HG03558 (cell line): ENCODE measurements at regions not wholly inside any gene's neighbourhood (a gene's known extent, or its start where the extent isn't known, plus 50 kb on each side); places are given as distances from the start of the nearest gene placed in this dataset.

ENCODE experiments used
- ATAC-seq: cut with Tn5 transposase; IDR thresholded peaks from one replicate; pipeline ENCODE4 v1.9.1; 2021; ENCODE audit warnings: moderate number of reproducible peaks; ENCODE audit not compliant: unreplicated experiment; ENCODE audit errors: extremely low read depth

GRCh38 chr5:81856948-81857928 is 106.3 kb upstream of the SSBP2 start:
- no peak for ATAC-seq

- no peak for ATAC-seq
These were observed 104.7 kb upstream of the SSBP2 start for GRCh38 chr5:81855591-81855990.

- ATAC-seq, result no peak
These were observed 104.0 kb upstream of the SSBP2 start for GRCh38 chr5:81854915-81855314.

- ATAC-seq, result no peak
These were observed 103.6 kb upstream of the SSBP2 start for GRCh38 chr5:81854485-81854884.

- no peak for ATAC-seq
These were observed 102.1 kb upstream of the SSBP2 start for GRCh38 chr5:81853030-81853357.

GRCh38 chr5:81852291-81853029 is 101.6 kb upstream of the SSBP2 start:
- ATAC-seq, result no peak

GRCh38 chr5:81851481-81852178 is 100.7 kb upstream of the SSBP2 start:
- ATAC-seq, result peak; percentile 73

GRCh38 chr5:81850501-81851357 is 99.8 kb upstream of the SSBP2 start:
- no peak for ATAC-seq

GRCh38 chr5:81849770-81850367 is 99.0 kb upstream of the SSBP2 start:
- no peak for ATAC-seq

- no peak for ATAC-seq
These were observed 97.5 kb upstream of the SSBP2 start for GRCh38 chr5:81848362-81848880.

- no peak for ATAC-seq
These were observed 95.4 kb upstream of the SSBP2 start for GRCh38 chr5:81846301-81846700.

- ATAC-seq, result no peak
These were observed 92.9 kb upstream of the SSBP2 start for GRCh38 chr5:81843845-81844244.

- no peak for ATAC-seq
These were observed 92.0 kb upstream of the SSBP2 start for GRCh38 chr5:81842795-81843398.

GRCh38 chr5:81839034-81839433 is 88.1 kb upstream of the SSBP2 start:
- no peak for ATAC-seq

- no peak for ATAC-seq
These were observed 87.5 kb upstream of the SSBP2 start for GRCh38 chr5:81838307-81838906.

GRCh38 chr5:81837667-81838306 is 86.9 kb upstream of the SSBP2 start:
- ATAC-seq, result no peak

GRCh38 chr5:81835814-81836367 is 85.0 kb upstream of the SSBP2 start:
- no peak for ATAC-seq
